GM12892 (cell line): ENCODE measurements at regions not wholly inside any gene's neighbourhood (a gene's known extent, or its start where the extent isn't known, plus 50 kb on each side); places are given as distances from the start of the nearest gene placed in this dataset.

Experiments used
- POLR2A ChIP-seq: IDR thresholded peaks from 2 replicates; pipeline ENCODE4 v1.6.1; 2011; ENCODE audit warnings: low read depth, low read length, control low read depth
- POLR2AphosphoS5 ChIP-seq: IDR thresholded peaks from 2 replicates; pipeline ENCODE4 v1.6.1; 2011; ENCODE audit warnings: low read depth, low read length, control low read depth
- TAF1 ChIP-seq: IDR thresholded peaks from 2 replicates; pipeline ENCODE4 v1.6.1; 2011; ENCODE audit warnings: low read depth, mild to moderate bottlenecking, control low read depth, low read length, borderline replicate concordance

DNA sequence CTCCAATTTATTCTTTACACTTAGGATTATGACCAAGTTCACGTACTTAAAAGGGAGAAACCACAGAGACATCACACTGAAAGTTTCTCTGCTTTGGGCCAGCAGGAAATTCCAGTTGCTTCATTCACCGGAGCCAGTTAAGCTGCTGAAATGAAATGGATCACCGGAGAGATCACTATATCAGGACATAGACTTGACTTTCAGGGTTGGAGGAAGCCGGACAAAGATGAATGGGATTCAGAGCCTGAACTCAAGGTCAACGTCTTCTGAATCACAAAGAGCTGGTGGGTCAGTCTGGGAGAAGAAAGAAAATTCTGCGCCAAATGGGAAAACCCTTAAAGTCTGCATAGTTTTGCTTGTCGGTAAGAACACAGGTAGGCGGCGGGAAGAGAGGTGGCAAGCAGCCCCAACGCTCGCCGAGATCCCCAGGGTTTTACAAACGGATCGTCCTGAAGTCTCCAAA, 81.9 kb upstream of the CCDC28A start:
- no peak for TF ChIP-seq POLR2AphosphoS5
- TF ChIP-seq POLR2A, result no peak
- no peak for TF ChIP-seq TAF1
